ENCODE measurements at regions not wholly inside any gene's neighbourhood (a gene's known extent, or its start where the extent isn't known, plus 50 kb on each side); places are given as distances from the start of the nearest gene placed in this dataset.
A peak's percentile ranks its signal among the peaks of the same experiment; 100 is the strongest.
"Not testable (repeated sequence)": the region's sequence is repeated elsewhere in the genome, so short reads cannot be mapped to it uniquely, and the experiment has no call there.

DNA sequence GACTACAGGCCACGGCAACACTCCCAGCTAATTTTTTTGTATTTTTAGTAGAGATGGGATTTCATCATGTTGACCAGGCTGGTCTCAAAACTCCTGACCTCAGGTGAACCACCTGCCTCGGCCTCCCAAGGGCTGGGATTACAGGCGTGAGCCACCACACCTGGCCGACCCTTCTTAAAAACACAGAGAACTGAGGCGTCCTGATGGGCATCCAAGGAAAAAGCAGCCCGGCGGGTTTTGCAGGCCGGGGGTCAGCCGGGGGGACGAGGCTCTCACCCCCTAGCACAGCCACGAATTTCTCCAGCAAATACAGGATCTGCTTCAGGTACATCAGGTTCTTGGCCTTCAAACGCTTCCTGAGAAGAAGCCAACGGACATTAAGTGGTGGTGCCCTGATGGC is 178.9 kb downstream of the KLRB1 start:
- H3K9me3 ChIP-seq (ENCODE audit: low read length); H3K9ac ChIP-seq (ENCODE audit: insufficient read depth, low read depth, low read length); CTCF ChIA-PET (ENCODE audit: low intra/inter-chr PET ratio, low total read pairs); H3K27ac ChIP-seq (ENCODE audit: extremely low read length, insufficient read depth, low read length); H3K4me1 ChIP-seq (ENCODE audit: insufficient read depth, low read length); ATAC-seq; H3K4me3 ChIP-seq (replicated peaks in 1 of 3; ENCODE audit: insufficient read depth in 1 of 3, low read depth in 2 of 3, low read length in 3 of 3); H3K4me2 ChIP-seq (ENCODE audit: low read depth, low read length); H3K79me2 ChIP-seq (ENCODE audit: insufficient read depth, low read length); H2AFZ ChIP-seq (ENCODE audit: low read length); BruUV-seq (replicated peaks); H3K27me3 ChIP-seq (ENCODE audit: control insufficient read depth in 1 of 2, insufficient read depth in 2 of 2, low read length in 2 of 2); H3K36me3 ChIP-seq (replicated peaks in 1 of 2; ENCODE audit: control insufficient read depth in 1 of 2, insufficient read depth in 2 of 2, low read length in 2 of 2); intact Hi-C loops (cut with micrococcal nuclease; ENCODE audit: unreplicated experiment); POLR2A ChIA-PET; in situ Hi-C loops (cut with HindIII; ENCODE audit: extremely low pct_ligation_motif_present, low pct_unique_long_range_greater_than_20kb); DNase-seq (ENCODE audit: low spot score); FAIRE-seq; H4K20me1 ChIP-seq (ENCODE audit: insufficient read depth, low read length): not testable (repeated sequence)
- 100% methylated on average over 4 of the region's 13 CpGs for WGBS (ENCODE audit: low lambda C conversion rate)

DNA sequence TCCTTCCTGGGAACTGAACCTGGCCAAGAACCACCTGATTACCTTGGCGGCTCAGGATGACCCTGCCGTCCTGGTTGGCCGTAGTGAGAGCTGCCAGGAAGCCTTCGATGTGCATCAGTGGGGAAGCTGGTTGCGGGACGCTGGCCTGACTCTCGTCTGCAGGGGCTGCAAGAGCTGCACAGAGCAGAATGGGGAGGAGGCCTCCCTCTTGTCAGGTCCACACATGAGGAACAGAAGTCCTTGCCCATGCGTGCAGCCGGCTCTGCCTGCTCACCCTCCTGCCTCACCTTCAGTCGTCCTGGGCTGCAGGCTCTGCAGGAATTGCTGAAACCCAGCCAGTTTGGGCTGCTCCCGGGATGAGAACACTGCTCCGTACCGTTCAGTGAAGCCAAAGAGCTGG is 182.3 kb downstream of the KLRB1 start:
- CTCF ChIA-PET (ENCODE audit: low intra/inter-chr PET ratio, low total read pairs); DNase-seq (ENCODE audit: low spot score); H4K20me1 ChIP-seq (ENCODE audit: insufficient read depth, low read length); in situ Hi-C loops (cut with HindIII; ENCODE audit: extremely low pct_ligation_motif_present, low pct_unique_long_range_greater_than_20kb); H3K79me2 ChIP-seq (ENCODE audit: insufficient read depth, low read length); BruUV-seq (replicated peaks); FAIRE-seq; H3K9ac ChIP-seq (ENCODE audit: insufficient read depth, low read depth, low read length); H3K36me3 ChIP-seq (replicated peaks in 1 of 2; ENCODE audit: control insufficient read depth in 1 of 2, insufficient read depth in 2 of 2, low read length in 2 of 2); H3K4me3 ChIP-seq (replicated peaks in 1 of 3; ENCODE audit: insufficient read depth in 1 of 3, low read depth in 2 of 3, low read length in 3 of 3); H3K27me3 ChIP-seq (ENCODE audit: control insufficient read depth in 1 of 2, insufficient read depth in 2 of 2, low read length in 2 of 2); H3K27ac ChIP-seq (ENCODE audit: extremely low read length, insufficient read depth, low read length); ATAC-seq; POLR2A ChIA-PET; intact Hi-C loops (cut with micrococcal nuclease; ENCODE audit: unreplicated experiment); H3K4me1 ChIP-seq (ENCODE audit: insufficient read depth, low read length); H2AFZ ChIP-seq (ENCODE audit: low read length); H3K4me2 ChIP-seq (ENCODE audit: low read depth, low read length); H3K9me3 ChIP-seq (ENCODE audit: low read length): not testable (repeated sequence)
- 100% methylated on average over 3 of the region's 13 CpGs for WGBS (ENCODE audit: low lambda C conversion rate)

DNA sequence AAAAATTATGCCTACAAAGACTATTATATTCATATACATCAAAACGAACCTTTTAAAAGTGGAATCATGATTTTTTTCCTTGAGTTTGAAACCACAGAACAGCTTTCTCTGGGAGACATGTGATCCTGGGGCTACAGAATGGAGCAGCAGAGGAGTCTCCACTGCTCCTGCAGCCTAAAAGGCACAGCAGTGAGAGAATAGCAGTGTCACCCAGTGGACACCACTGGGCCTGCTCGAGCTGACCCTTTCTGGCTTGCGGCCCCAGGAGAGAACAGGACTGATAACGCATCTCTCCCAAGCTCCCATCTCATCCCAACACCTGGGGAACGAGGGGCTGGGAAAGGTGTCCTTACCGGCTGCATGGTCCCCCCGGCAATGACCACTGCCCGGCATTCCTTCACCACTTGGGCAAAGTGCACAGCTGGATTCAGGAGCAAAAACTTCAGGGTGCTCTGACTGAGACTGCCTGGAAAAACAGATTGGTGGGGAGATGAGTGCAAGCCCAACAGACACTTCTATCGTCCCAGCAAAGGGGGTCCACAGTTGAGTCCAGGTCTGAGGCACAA is 183.5 kb downstream of the KLRB1 start:
- H3K4me1 ChIP-seq (ENCODE audit: insufficient read depth, low read length); H3K4me3 ChIP-seq (replicated peaks in 1 of 3; ENCODE audit: insufficient read depth in 1 of 3, low read depth in 2 of 3, low read length in 3 of 3); intact Hi-C loops (cut with micrococcal nuclease; ENCODE audit: unreplicated experiment); H3K9ac ChIP-seq (ENCODE audit: insufficient read depth, low read depth, low read length); in situ Hi-C loops (cut with HindIII; ENCODE audit: extremely low pct_ligation_motif_present, low pct_unique_long_range_greater_than_20kb); H3K27ac ChIP-seq (ENCODE audit: extremely low read length, insufficient read depth, low read length); H3K27me3 ChIP-seq (ENCODE audit: control insufficient read depth in 1 of 2, insufficient read depth in 2 of 2, low read length in 2 of 2); H3K79me2 ChIP-seq (ENCODE audit: insufficient read depth, low read length); H3K9me3 ChIP-seq (ENCODE audit: low read length); H2AFZ ChIP-seq (ENCODE audit: low read length); CTCF ChIA-PET (ENCODE audit: low intra/inter-chr PET ratio, low total read pairs); BruUV-seq (replicated peaks); POLR2A ChIA-PET; DNase-seq (ENCODE audit: low spot score); H3K36me3 ChIP-seq (replicated peaks in 1 of 2; ENCODE audit: control insufficient read depth in 1 of 2, insufficient read depth in 2 of 2, low read length in 2 of 2); H4K20me1 ChIP-seq (ENCODE audit: insufficient read depth, low read length); FAIRE-seq; H3K4me2 ChIP-seq (ENCODE audit: low read depth, low read length): not testable (repeated sequence)
- peak; percentile 53; the same call in 2 of the 3 replicates for ATAC-seq
- WGBS (ENCODE audit: low lambda C conversion rate) = 91% methylated on average over 5 of the region's 9 CpGs

DNA sequence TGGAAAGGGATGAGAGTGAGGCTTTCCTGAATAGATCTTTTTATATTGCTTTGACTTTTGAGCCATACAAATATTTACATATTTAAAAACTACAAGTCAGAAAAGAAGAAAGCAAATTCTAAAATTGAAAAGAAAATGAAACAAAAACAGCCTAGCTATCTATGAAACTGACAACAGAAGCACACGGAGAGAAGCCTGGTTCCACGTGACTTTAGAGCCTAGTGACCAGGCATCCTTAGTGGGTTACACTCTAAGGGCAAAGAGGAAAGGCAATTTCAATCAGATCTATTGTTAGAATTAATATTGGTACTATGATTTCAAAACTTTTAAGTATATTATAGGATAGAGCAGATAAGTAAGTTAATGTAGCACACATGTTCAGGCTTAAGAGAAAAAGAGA is 185.0 kb downstream of the KLRB1 start:
- H3K9me3 ChIP-seq (ENCODE audit: low read length); POLR2A ChIA-PET; H2AFZ ChIP-seq (ENCODE audit: low read length); H3K27me3 ChIP-seq (ENCODE audit: control insufficient read depth in 1 of 2, insufficient read depth in 2 of 2, low read length in 2 of 2); H3K4me2 ChIP-seq (ENCODE audit: low read depth, low read length); in situ Hi-C loops (cut with HindIII; ENCODE audit: extremely low pct_ligation_motif_present, low pct_unique_long_range_greater_than_20kb); H3K36me3 ChIP-seq (replicated peaks in 1 of 2; ENCODE audit: control insufficient read depth in 1 of 2, insufficient read depth in 2 of 2, low read length in 2 of 2); BruUV-seq (replicated peaks); H3K79me2 ChIP-seq (ENCODE audit: insufficient read depth, low read length); H3K27ac ChIP-seq (ENCODE audit: extremely low read length, insufficient read depth, low read length); H3K4me3 ChIP-seq (replicated peaks in 1 of 3; ENCODE audit: insufficient read depth in 1 of 3, low read depth in 2 of 3, low read length in 3 of 3); H3K9ac ChIP-seq (ENCODE audit: insufficient read depth, low read depth, low read length); DNase-seq (ENCODE audit: low spot score); H4K20me1 ChIP-seq (ENCODE audit: insufficient read depth, low read length); intact Hi-C loops (cut with micrococcal nuclease; ENCODE audit: unreplicated experiment); FAIRE-seq; H3K4me1 ChIP-seq (ENCODE audit: insufficient read depth, low read length); CTCF ChIA-PET (ENCODE audit: low intra/inter-chr PET ratio, low total read pairs); ATAC-seq: not testable (repeated sequence)
- WGBS (ENCODE audit: low lambda C conversion rate) = 100% methylated on average over 2 of the region's 2 CpGs
